IPS DF 4.7 (cell line): ENCODE measurements at regions not wholly inside any gene's neighbourhood (a gene's known extent, or its start where the extent isn't known, plus 50 kb on each side); places are given as distances from the start of the nearest gene placed in this dataset.

Source experiments
- DNase-seq: peaks from one replicate; pipeline ENCODE4 v3.0.0-alpha.2; 2013; ENCODE audit warnings: low spot score; ENCODE audit errors: extremely low read depth

DNA sequence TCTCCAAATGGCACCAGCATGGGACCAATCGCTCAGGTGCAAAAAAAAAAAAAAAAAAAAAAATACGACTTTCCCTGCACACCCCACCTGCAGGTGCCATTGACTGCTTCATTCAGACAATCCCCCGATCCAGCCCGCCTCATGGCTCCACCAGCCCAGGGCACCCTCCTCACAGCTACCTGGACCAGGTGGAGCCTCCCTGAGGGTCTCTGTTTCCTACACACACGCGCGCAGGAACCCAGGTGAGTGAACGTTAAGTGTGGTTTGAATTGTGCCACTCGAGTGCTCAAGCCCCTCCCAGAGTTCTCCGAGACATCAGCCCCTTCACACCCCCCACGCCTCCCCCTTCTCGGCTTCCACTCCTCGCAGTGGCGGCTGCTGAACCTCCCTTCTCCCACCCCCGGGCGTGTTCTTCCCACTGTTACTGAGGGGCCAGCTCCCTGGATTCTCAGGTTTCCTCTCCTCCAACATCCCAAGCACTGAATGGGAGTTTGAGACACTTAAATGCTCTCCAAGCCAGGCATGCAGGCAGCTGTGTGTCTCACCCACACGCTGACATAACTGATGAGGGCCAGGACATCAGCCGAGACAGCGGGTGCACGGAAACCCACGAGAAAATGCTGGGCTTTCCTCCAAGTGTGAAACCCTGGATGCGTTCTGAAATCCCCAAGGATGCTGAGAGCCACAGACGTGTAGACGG lies 88.8 kb upstream of the SNTG2 start:
- DNase-seq = no peak

DNA sequence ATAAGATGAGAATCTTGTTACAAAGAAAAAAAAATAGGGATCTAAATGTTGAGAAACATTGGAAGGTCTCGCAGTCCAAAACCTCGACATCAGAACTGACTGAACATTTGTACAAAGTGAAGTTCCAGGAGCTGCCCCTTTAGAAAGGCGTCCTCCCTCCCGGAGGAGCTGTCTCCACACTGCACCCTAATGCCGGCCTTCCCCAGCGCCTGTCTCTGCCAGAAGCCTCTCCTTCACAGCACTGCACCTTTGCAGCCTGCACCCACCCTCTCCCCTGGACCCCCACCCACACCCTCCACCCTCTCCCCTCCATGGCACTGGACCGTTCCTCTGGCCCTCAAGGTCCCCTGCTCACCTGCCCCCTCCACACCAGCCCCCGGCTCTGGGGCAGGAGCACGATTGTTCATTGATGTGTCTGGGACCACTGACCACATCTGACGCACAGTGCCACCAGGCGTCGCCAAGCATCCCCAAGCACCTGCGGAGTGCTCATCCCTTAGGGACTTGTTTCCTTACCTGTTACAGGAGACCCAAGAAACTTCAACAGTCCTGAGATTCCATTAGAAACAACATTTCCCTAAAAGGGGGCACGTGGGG lies 90.3 kb upstream of the SNTG2 start:
- DNase-seq = no peak

DNA sequence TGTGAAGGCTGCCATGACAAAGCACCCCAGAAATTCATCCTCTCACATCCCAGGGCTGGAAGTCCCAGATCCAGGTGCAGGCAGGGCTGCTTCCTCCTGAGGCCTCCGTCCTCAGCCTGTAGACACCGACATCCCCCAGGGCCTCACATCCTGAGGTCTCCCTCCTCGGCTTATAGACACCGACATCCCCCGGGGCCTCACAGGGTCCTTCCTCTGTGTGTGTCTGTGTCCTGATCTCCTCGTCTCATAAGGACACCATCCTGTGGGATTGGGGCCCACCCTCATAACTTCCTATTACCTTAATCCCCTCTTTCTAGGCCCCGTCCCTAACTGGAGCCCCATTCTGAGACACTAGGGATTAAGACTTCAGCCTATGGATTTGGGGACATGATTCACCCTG lies 92.0 kb upstream of the SNTG2 start:
- no peak for DNase-seq

DNA sequence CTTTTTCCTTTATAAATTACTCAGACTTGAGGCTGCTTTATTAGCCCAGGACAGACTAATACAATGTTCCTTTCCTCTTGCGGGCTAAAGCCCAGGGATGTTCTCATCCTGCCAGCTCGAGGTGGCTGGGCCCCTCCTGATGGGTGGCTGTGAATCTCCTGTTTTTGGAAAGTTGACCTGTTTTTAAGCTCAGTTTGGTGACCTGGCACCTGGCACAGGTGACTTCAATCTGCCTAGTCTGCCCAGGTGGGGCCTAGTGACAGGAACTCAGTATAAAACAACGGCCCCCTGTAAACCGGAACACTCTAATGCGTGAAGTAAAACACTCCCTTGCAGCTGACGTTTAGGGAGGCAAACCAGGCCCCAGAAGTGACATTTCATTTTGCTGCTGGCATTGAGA lies 92.7 kb upstream of the SNTG2 start:
- no peak for DNase-seq

DNA sequence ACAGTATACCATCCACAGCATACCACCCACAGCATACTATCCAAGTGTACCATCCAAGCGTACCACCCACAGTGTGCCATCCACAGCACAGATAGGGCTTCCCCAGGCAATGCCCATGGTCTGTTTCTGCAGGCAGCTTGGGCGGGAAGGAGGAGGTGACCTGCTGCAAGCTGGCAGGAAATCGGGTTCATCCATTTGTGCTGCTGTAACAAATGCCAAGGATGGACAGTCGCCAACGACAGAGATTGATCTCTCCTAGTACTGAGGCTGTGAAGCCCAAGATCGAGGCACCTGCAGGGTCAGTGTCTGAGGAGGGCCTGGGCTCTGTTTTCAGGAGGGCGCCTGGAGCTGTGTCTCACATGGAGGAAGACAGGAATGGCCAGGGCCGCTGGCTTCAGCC lies 93.6 kb upstream of the SNTG2 start:
- DNase-seq = no peak

DNA sequence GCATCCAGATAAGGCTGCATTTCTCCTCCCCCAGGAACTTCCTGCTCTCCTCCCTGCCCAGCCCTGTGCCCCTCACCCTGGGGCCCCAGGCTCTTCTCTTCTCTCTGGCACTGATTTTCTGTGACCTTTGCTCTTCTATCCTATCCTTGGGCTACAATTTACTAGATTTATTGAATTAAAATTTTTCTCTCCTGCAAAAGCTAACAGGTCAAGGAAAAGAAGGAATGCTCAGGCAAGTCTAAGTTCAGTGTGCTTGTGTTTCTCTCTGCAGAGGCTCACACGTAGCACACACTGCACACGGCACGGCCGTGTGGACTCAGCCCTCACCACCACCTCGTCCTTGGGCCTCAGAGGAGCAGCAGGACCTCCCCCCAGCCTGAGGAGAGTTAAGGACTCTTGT lies 94.2 kb upstream of the SNTG2 start:
- no peak for DNase-seq

DNA sequence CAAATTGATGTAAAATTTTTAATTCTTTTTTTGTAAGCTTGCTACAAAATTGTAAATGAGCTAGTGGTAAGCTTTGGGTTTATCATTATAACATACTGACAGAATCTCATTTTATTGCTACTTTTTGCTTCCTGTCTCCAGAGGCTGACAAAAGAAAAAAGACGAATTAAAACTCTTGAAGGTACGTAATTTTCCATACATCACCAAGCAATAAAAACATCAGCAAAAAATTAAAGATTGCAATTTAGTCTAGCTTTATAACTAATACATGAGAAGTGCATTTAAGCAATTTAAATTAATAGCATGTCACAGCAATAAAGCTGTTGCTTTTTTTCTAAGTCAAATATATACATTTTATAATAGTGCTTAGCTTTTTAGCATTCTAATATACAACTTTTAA lies 94.6 kb upstream of the SNTG2 start:
- no peak for DNase-seq

DNA sequence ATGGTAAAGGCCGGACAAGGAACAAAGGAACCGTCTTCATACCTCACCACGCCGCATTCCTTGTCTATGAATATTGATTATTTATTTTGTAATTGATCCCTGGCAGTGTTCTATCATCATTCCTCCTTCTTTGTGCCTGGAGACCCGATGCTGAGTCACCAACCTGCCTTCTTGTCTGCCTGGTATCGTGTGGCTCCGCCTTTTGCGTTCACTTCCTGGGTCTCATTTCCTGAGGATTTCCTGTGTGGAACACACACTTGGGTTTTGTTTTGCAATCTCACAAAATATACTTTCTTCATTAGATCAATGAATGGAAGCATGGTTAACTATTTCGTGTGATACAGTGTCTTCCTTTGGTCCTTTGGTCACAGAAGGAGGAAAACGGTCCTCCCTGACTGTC lies 95.5 kb upstream of the SNTG2 start:
- no peak for DNase-seq

DNA sequence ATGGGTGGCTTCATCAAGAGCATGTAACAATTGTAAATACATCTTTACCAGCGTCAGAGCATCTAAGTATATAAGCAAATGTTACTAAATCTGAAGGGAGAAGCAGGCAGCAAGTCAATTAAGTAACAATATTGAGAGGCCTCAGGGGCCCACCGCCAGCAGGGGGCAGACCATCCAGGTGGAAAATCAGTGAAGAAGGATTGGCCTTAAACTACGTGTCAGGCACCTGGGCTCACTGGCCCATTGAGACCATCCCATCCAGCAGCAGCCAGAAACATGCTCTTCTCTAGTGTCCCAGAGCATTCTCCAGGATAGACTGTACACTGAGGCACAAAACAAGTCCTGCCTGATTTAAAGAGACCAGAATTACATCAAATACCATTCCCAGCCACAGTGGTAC lies 96.2 kb upstream of the SNTG2 start:
- DNase-seq = no peak

DNA sequence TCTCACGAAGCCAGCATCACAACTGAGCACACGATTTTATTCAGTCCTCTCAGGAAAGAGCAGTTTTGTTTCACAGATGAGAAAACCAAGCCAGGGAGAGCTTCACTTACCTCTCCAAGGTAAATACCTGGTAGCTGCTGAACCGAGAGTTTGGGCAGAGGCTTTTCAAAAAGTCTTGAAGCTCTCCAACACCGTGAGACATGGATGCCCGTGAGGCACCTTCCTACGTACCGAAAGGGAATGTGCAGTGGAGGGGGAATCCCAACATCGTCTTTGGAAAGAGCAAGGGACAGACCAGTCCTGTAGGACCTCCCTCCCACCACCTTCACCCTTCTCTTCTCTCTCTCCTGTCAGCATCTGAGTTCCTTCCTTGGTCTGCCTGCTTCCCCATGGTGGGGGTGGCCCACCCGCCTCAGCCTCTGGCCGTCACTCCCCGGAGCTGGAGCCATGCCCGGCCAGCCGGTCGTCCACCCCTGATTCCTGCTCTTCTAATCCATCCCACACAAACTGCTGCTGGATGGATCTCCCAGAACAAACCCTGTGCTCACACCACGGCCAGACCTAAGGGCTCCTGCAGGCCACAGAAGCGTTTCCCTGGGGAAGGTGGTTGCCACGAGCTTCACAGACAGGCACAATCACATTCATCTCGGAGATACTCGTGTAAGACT lies 97.3 kb upstream of the SNTG2 start:
- DNase-seq = no peak

DNA sequence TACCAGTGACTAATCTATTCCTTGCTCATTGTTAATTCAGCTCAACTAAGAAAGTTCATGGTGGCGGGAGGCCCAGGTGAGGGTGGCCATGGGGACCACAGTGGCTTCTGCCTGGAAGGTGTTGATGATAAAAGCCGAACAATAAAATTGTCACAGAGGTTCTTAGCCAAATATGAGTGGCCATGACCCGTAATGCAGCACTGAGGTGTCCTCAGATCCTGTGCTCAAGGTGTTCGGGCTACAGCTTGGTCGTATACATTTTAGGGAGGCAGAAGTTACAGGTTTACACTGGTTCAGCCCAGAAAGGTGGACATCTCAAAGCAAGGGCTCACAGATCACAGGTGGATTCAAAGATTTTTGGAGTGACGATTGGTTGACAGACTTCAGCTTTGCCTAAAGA lies 98.5 kb upstream of the SNTG2 start:
- no peak for DNase-seq

DNA sequence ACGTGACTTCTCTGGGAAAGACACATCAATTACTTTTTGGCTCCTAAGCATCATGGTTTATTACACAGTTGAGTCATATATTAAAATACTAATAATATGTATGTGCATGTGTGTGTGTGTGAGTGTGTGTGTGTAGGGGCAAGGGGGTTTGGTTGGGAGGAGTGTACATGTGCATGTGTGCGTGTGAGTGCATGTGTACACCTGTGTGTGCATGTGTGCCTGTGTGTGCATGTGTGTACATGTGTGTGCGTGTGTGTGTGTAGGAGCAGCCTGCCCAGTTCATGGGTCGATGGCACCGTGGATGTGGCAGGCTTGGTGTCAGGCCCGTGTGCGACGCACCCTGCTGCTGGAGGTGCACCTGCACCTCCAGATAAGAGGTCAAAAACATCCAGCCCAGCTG lies 99.0 kb upstream of the SNTG2 start:
- DNase-seq = no peak

DNA sequence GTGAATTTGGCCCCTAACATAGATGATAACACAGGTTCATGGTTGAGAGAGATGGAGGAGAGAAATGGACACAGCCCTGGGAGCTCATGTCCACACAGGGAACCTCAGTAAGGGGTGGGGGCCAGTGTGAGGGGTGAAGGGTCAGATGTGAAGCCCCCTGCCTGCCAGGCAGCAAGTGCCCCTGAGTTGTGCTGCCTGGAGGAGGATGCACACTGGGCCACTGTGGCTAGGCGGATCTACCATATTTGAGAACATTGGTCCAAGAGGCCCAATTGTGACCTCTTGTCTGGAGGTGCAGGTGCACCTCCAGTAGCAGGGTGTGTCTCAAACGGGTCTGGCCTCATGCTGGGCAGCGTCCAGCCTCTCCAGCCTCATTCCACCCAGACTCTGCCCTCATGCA lies 99.6 kb upstream of the SNTG2 start:
- no peak for DNase-seq

DNA sequence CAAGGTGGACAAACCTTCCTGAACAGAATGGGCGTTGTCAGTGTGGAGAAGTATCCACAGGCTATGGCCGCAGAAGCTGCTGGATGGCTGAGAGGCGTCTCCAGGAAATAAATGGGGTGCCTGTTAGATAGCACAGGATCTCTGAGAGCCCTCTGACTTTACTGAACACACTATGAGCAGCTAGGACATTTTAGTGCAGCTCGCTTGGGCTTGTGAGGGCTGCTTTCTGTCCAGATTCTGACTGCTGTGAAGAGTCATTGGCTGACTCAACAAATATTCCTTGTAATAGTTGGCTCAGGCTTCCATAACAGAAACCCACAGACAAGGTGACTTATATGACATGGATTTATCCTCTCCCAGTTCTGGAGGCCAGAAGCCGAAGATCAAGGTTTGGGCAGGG lies 100.2 kb upstream of the SNTG2 start:
- DNase-seq = no peak

DNA sequence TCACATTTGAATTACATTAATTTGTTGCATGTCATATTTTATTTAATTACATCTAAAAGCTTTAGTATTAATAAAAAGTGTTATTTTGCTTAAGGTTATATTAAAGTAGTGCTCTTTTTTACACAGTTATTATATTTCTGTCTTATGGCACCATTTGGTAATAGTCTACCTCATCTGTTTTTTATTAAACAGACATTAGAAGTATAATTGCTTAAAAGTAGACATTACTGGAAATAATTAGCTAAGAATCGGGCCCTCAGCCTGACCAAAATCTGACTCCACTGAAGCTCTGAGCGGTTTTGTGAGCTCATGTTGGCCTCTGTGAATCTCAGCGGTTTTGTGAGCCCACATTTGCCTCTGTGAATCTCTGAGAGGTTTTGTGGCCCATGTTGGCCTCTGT lies 102.5 kb upstream of the SNTG2 start:
- no peak for DNase-seq

DNA sequence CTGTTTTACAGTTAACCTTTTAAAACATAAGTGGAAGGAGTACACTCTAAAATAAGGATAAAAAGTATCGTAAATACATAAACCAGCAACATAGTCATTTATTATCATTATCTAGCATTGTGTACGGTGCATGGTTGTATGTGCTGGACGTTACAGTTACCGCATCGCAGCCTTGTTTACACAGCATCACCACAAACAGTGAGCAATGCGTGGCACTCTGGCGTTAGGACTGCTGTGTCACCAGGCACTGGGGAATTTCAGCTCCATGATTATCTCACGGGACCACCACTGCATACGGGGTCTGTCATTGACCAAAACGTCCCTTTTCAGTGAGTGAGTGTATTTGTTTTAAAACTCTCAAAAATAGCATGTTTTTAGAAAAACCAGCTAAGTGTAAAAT lies 103.0 kb upstream of the SNTG2 start:
- DNase-seq = no peak

DNA sequence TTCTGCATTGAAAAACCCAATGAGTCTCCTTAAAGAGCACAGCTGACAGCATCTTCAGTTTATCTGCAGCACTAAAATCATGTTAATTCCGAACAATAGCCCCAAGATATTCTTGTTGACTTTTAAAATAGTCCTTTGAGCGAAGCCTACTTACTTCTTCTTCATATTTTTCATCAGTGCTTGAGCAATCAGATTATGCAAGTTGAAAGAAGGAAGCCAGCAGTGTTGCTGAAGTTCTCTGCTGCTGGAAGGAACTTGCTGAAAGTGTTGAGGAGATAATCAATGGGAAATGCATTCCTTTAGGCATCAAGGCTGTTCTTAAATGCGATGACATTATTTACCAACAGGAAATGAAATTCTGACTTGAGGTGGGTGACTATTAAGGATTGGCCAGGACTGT lies 105.9 kb upstream of the SNTG2 start:
- DNase-seq = no peak

DNA sequence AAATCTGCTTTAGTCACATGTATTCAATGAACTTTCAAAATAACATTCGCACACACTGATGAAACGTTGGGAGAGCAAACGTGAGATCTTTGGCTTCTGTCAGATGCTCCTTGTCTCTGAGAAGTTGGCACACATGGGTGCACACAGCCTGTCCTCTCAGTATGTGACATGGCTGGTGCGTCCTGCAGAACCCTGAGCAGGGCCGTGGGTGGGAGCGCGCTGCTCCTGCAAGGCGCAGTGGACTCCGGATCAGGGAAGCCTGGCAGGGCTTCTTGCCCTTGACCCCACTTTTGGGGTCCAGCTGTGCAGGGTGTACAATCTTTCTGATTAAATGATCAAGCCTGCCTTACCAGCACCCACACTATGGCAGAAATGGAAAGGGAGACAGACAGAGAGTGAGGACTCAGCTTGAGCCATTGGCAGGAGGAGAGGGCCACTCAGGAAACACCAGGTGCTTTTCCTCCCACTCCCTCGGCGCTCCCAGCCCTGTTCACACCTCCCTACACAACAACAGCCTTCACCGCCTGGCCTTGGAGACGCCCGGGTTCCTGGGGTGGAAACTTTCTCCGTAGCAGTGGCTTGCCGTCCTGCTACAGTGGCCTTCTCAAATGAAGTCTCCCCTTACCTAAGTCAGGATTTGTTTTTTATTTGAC lies 108.4 kb upstream of the SNTG2 start:
- no peak for DNase-seq

DNA sequence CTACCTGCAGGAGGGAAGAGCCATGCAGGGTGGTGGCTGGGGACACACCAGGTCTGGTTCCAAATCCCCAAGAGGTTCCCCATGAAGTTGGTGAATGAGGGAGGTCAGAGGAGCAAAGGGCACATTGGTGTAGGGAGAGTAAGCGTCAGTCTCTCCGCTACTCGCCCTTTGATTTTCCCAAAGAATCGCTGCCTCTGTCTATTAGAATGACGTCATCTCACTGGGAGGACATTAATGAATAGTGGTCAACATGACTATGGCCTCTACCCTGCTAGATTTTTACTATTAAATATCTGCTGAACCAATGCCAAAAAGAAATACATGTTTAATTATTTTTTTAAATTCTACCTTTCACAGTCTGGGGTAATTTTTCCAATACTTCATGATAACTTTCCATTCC lies 109.6 kb upstream of the SNTG2 start:
- no peak for DNase-seq

DNA sequence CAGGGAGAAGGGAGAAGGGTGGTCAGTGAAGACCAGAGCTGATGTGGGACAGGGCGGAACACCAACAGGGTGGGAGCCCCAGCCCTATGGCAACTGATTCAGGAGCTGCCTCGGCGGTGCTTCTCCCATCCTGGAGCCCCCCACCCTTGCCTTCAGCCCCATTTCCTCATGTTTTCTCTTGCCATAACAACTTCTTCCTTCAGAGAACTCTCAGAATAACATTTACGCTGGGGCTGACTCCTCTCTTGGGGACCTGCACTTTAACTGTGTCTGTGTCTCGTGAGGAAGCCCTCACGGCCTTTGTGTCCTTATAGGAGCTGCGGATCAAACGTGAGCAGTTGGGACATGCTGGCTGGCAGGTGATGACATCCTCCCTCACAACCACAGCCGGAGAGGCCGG lies 116.4 kb upstream of the SNTG2 start:
- no peak for DNase-seq

DNA sequence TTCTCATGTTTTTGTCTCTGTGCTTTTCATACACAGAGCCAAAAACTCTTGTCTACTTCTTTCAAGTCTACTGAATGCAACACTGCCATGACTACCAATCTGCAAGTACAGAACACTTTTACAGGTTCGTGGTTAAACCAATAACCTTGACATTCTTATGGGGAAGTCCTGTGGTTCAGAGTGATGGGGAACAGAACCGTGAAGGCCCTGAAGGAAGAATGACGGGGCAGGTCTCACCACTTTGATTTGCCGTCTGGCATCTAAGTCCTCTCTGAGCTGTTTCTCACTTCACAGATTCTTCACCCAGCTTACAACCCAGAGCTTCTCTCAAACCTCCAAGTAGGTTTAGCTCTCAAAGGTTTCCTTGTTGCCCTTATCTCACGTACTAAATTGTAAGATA lies 117.5 kb upstream of the SNTG2 start:
- DNase-seq = no peak

DNA sequence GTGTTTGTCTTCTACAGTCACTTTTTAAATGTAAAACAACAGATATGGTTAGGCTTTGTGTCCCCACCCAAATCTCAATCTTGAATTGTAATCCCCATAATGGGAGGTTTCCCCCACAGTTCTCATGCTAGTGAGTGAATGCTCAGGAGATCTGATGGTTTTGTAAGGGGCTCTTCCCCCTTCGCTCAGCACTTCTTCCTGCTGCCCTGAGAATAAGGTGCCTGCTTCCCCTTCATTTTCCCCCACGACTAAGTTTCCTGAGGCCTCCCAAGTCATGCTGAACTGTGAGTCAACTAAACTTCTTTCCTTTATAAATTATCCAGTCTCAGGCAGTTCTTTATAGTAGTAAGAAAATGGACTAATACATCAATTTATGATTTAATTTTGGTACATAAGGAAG lies 118.0 kb upstream of the SNTG2 start:
- no peak for DNase-seq

DNA sequence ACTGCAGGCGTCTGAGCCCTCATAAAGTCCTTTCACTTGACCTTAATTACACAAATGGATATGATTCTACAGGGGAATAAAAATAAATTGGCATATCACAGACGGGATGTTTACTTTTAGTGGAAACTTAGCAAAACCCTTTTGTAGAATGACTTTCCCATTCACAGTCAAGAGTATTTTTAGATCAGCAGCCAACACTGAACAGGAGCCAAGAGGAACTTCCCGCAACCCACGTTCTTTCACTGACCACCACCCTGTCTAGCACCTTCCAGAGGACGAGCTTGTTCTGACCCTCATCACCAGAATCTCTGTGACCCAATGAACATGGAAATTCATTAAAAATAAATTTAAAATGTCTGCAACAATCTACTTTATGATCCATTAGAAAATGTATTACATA lies 119.0 kb upstream of the SNTG2 start:
- no peak for DNase-seq
